ENCODE measurements at regions not wholly inside any gene's neighbourhood (a gene's known extent, or its start where the extent isn't known, plus 50 kb on each side); places are given as distances from the start of the nearest gene placed in this dataset.

DNA sequence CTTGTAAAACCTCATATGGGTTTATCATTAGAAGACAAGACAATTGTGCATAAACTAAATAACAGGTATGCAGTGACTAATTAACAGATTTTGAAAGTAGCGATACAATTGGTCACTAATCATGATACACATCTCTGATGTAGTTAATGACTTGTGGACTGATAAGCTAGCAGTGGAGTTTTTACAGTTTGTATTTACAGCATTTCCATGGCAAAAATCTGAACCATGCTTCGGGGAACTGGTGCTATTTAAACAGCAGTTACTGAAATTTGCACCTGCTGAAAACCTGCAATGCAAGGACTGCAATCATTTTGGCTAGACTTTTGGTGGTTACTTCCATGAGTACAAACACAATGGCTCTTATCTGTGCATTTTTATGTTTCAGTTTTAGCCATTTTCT, 471.2 kb downstream of the RERGL start (continued):
- TF ChIP-seq, protein P1, sequence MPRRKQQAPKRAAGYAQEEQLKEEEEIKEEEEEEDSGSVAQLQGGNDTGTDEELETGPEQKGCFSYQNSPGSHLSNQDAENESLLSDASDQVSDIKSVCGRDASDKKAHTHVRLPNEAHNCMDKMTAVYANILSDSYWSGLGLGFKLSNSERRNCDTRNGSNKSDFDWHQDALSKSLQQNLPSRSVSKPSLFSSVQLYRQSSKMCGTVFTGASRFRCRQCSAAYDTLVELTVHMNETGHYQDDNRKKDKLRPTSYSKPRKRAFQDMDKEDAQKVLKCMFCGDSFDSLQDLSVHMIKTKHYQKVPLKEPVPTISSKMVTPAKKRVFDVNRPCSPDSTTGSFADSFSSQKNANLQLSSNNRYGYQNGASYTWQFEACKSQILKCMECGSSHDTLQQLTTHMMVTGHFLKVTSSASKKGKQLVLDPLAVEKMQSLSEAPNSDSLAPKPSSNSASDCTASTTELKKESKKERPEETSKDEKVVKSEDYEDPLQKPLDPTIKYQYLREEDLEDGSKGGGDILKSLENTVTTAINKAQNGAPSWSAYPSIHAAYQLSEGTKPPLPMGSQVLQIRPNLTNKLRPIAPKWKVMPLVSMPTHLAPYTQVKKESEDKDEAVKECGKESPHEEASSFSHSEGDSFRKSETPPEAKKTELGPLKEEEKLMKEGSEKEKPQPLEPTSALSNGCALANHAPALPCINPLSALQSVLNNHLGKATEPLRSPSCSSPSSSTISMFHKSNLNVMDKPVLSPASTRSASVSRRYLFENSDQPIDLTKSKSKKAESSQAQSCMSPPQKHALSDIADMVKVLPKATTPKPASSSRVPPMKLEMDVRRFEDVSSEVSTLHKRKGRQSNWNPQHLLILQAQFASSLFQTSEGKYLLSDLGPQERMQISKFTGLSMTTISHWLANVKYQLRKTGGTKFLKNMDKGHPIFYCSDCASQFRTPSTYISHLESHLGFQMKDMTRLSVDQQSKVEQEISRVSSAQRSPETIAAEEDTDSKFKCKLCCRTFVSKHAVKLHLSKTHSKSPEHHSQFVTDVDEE (CRISPR knock-in tag; IDR thresholded peaks at IDR 0.05): no peak
- TF ChIP-seq ARNTL (CRISPR knock-in tag; IDR thresholded peaks at IDR 0.05; ENCODE audit: borderline replicate concordance, low read depth) (no peak), ISL1 (CRISPR knock-in tag; IDR thresholded peaks at IDR 0.05) (no peak)

DNA sequence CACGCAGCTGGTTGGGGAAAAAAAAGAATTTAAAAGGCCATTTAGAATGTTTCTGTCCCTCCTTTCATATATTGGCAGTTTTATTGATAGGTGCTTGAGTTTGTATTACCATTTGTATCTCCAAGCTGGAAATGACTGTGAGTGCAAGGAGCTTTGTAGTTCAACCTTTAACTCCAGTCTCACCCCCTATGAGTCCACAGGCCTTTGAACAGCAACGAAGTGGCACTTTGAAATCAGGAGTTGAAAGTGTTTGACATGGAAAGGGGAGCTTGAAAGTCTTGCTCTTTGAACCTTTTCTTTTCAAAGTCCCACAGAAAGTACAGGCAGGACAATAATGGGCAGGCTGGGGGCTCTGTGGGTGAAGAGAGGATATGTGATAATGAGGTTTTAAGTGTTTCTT, 480.3 kb downstream of the RERGL start:
- no peak for ATAC-seq
- TF ChIP-seq ZNF565 (CRISPR knock-in tag; conservative IDR thresholded peaks at IDR 0.05; ENCODE audit: low read depth): no peak
- no peak for TF ChIP-seq ISL1 (CRISPR knock-in tag; IDR thresholded peaks at IDR 0.05)
- no peak for TF ChIP-seq CSDC2 (CRISPR knock-in tag; IDR thresholded peaks at IDR 0.05)
- TF ChIP-seq ZNF8 (CRISPR knock-in tag; IDR thresholded peaks at IDR 0.05): no peak
- TF ChIP-seq ESRRG (CRISPR knock-in tag; IDR thresholded peaks at IDR 0.05): no peak
- TF ChIP-seq RARB (CRISPR knock-in tag; IDR thresholded peaks at IDR 0.05): no peak
- TF ChIP-seq, protein P2, sequence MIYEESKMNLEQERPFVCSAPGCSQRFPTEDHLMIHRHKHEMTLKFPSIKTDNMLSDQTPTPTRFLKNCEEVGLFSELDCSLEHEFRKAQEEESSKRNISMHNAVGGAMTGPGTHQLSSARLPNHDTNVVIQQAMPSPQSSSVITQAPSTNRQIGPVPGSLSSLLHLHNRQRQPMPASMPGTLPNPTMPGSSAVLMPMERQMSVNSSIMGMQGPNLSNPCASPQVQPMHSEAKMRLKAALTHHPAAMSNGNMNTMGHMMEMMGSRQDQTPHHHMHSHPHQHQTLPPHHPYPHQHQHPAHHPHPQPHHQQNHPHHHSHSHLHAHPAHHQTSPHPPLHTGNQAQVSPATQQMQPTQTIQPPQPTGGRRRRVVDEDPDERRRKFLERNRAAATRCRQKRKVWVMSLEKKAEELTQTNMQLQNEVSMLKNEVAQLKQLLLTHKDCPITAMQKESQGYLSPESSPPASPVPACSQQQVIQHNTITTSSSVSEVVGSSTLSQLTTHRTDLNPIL (CRISPR knock-in tag; IDR thresholded peaks at IDR 0.05; ENCODE audit: low read depth): no peak
- TF ChIP-seq SNAI2 (CRISPR knock-in tag; IDR thresholded peaks at IDR 0.05): no peak
- no peak for TF ChIP-seq OSR1 (CRISPR knock-in tag; IDR thresholded peaks at IDR 0.05)
- TF ChIP-seq BACH2 (CRISPR knock-in tag; IDR thresholded peaks at IDR 0.05; ENCODE audit: borderline replicate concordance): no peak

- TF ChIP-seq ZFP30 (CRISPR knock-in tag; IDR thresholded peaks at IDR 0.05) (no peak), ARNTL (CRISPR knock-in tag; IDR thresholded peaks at IDR 0.05; ENCODE audit: borderline replicate concordance, low read depth) (no peak), ZNF70 (CRISPR knock-in tag; IDR thresholded peaks at IDR 0.05) (no peak), PATZ1 (CRISPR knock-in tag; IDR thresholded peaks at IDR 0.05; ENCODE audit: borderline replicate concordance) (no peak), RARB (CRISPR knock-in tag; IDR thresholded peaks at IDR 0.05) (no peak)
- TF ChIP-seq, protein P1 (CRISPR knock-in tag; IDR thresholded peaks at IDR 0.05): no peak
- ATAC-seq: no peak
These were observed 480.8 kb downstream of the RERGL start for GRCh38 chr12:17609153-17609552.

DNA sequence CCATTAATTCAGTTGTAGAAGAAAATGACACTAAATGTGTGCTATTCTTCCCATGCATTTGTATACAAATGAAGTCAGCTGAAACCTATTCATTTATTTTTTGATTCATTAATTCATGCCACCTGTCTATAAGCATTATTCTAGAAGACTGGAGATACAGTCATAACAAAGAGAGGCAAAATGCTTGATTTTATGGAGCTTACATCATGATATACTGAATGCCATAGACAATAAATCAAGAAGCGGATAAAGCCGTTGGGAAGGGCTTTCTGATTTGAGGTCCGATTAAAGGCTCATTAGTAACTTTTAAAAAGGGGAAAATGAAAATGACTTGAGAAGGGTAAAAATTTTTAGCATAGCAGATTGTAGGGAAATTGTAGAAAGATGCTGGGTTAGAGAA, 494.9 kb downstream of the RERGL start:
- no peak for ATAC-seq
- TF ChIP-seq RARB (CRISPR knock-in tag; IDR thresholded peaks at IDR 0.05): no peak

DNA sequence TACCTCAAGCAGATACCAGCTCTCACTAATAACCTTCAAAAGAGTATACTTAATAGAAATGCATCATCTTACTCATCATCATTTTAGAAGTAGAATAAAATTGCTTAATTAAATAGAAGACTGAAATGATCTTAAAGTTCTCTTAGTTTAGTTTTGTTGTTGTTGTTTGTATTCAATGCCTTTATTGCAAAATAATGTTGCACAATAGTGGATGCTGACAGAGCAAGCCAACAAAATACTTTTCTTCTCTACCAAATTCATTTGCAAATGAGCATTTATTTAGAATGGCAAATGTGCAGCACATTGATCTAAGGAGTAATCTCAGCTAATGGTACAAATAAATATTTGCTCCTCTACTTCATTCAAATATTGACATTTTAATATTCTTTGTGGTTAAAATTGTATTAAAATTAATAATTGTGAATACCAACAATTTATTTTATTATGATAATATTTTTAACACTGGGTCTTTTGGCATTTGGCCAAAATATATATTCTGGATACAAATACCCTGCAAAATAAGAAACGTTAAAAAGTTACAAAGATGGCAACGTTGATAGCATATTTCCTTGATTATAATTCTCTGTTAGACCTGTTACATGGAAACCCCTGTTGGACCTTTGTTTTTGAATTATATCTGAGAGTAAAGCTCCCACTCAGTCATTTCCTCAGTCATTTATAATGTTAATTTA, 496.1 kb downstream of the RERGL start:
- TF ChIP-seq GLIS3 (CRISPR knock-in tag; IDR thresholded peaks at IDR 0.05): no peak
- no peak for TF ChIP-seq BACH2 (CRISPR knock-in tag; IDR thresholded peaks at IDR 0.05; ENCODE audit: borderline replicate concordance)
- TF ChIP-seq TOX (CRISPR knock-in tag; IDR thresholded peaks at IDR 0.05; ENCODE audit: borderline replicate concordance): no peak
- no peak for TF ChIP-seq ZFP30 (CRISPR knock-in tag; IDR thresholded peaks at IDR 0.05)
- TF ChIP-seq, protein P1 (CRISPR knock-in tag; IDR thresholded peaks at IDR 0.05): no peak
- no peak for TF ChIP-seq OSR1 (CRISPR knock-in tag; IDR thresholded peaks at IDR 0.05)
- TF ChIP-seq RARB (CRISPR knock-in tag; IDR thresholded peaks at IDR 0.05): no peak
- TF ChIP-seq ESRRG (CRISPR knock-in tag; IDR thresholded peaks at IDR 0.05): no peak
- no peak for TF ChIP-seq CSDC2 (CRISPR knock-in tag; IDR thresholded peaks at IDR 0.05)
- no peak for TF ChIP-seq ARNTL (CRISPR knock-in tag; IDR thresholded peaks at IDR 0.05; ENCODE audit: borderline replicate concordance, low read depth)
- TF ChIP-seq ZNF70 (CRISPR knock-in tag; IDR thresholded peaks at IDR 0.05): no peak
- no peak for TF ChIP-seq ZFP3 (CRISPR knock-in tag; IDR thresholded peaks at IDR 0.05)
- TF ChIP-seq ZNF8 (CRISPR knock-in tag; IDR thresholded peaks at IDR 0.05): no peak
- TF ChIP-seq ISL1 (CRISPR knock-in tag; IDR thresholded peaks at IDR 0.05): no peak
- no peak for TF ChIP-seq ZC3H10 (CRISPR knock-in tag; IDR thresholded peaks at IDR 0.05)

More for the DNA sequence above, 496.1 kb downstream of the RERGL start:
- ATAC-seq: no peak

Data from SK-N-SH treated with all-trans-retinoic acid at 6 μM for 48 hours (cell line).